ENCODE measurements at regions not wholly inside any gene's neighbourhood (a gene's known extent, or its start where the extent isn't known, plus 50 kb on each side); places are given as distances from the start of the nearest gene placed in this dataset.
"Not testable (repeated sequence)": the region's sequence is repeated elsewhere in the genome, so short reads cannot be mapped to it uniquely, and the experiment has no call there.

DNA sequence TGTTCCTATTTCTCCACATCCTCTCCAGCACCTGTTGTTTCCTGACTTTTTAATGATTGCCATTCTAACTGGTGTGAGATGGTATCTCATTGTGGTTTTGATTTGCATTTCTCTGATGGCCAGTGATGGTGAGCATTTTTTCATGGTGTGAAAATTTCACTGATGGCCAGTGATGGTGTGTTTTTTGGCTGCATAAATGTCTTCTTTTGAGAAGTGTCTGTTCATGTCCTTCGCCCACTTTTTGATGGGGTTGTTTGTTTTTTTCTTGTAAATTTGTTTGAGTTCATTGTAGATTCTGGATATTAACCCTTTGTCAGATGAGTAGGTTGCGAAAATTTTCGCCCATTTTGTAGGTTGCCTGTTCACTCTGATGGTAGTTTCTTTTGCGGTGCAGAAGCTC, 142.2 kb upstream of the ELL2 start:
- not testable (repeated sequence) for TF ChIP-seq CTCF, POLR2A, EP300 (IDR thresholded peaks at IDR 0.05)

All from tibial nerve (tissue), 4 donors.